ENCODE measurements at regions not wholly inside any gene's neighbourhood (a gene's known extent, or its start where the extent isn't known, plus 50 kb on each side); places are given as distances from the start of the nearest gene placed in this dataset.

- TF ChIP-seq CTCF (IDR thresholded peaks at IDR 0.05) (no peak), EZH2 (IDR thresholded peaks at IDR 0.05; ENCODE audit: borderline replicate concordance, insufficient read depth, low read depth, low read length, poor library complexity, severe bottlenecking) (no peak)
Observed at GRCh38 chr4:36610628-36611027, 329.2 kb downstream of the DTHD1 start.

Measured in B cell (primary cell).